Daoy (cell line): ENCODE measurements at regions not wholly inside any gene's neighbourhood (a gene's known extent, or its start where the extent isn't known, plus 50 kb on each side); places are given as distances from the start of the nearest gene placed in this dataset.
A peak's percentile ranks its signal among the peaks of the same experiment; 100 is the strongest.

Source experiments
- DNase-seq: peaks from one replicate; pipeline ENCODE4 v3.0.0-alpha.2; 2015; ENCODE audit warnings: low read depth

DNA sequence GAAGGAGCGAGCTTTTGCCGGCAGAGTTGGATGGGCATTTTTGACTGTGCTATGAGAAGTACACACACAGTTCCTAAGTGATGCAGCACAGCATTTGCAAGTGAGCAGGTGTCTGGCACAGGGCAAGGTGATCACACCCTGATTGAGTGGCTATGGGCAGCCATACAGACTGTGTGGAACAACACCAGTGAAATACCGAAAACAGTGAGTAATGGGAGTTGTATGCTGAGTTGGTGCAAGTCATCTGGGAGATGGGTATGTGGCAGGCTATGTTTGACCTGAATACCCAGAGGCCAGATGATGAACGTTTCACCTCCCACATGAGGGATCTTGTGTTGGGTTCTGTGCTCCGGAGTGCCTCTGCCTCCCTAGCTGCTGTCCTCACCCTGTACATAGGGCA, 53.5 kb upstream of the TIPARP start:
- DNase-seq = peak; percentile 23

DNA sequence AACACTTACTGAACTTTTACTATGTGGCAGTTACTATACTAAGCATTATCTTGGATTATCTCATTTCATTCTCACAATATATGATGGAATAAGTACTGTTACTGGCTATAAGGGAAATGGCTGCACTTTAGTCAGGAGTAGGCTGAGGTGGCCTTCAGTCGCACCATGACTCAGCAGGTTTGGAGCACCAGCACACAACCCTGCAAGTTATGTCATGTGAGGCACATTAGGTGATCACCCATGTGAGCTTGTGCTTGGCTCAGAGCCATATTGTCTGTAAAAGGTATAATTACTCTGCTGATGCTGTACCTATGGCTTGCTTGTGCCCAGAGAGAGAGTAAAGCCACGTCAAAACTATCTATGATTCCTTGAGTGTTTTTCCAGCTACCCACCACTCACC, 54.1 kb upstream of the TIPARP start:
- DNase-seq = peak; percentile 49

DNA sequence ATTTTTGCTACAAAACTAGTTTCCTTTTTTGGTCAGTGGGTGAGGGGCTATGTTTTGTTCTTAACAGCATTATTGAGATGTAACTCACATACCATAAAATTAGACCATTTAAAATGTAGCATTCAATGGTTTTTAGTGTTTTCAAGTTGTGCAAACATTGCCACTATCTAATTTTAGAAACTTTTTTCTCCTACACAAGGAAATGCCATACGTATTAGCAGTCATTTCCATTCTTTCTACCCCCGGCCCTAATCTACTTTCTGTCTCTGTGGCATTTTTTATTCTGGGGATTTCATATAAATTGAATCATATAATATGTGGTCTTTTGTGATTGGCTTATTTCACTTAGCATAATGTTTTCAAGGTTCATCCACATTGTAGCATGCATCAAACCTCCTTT, 55.0 kb upstream of the TIPARP start:
- DNase-seq = no peak

DNA sequence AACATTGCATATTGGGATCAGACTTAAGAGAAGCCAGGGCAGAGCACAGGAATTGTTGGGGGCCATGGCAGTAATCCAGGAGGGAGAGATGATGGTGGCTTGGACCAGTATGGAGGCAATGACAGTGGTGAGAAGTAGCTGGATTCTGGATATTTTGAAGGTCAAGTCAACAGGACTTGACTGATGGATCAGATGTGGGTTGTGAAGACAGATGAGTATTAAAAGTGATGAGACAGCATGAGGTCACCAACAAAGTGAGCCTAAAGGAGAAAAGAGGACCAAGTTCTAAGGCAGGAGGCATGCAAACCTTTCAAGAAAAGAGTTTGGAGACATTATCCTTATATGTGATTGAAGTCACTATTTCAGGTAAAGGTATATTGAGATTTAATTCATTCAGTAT, 56.6 kb upstream of the TIPARP start:
- DNase-seq = no peak

DNA sequence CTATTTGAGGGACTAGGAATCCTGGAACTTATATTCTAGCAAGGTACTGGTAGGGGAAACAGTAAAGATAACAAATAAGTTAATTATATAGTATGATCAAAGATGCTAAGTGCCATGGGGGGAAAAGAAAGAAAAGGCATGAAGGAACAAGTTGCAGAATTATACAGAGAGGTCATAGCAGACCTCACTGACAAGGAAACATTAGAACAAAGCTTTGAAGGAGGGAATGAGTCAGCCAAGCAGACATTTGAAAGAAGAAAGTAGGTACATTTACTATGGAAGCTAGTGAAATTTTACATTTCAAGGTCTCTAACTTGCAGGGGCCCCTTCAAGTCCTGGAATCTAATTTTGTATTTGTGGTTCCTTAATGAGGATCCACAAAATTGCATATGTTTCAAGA, 57.2 kb upstream of the TIPARP start:
- no peak for DNase-seq

DNA sequence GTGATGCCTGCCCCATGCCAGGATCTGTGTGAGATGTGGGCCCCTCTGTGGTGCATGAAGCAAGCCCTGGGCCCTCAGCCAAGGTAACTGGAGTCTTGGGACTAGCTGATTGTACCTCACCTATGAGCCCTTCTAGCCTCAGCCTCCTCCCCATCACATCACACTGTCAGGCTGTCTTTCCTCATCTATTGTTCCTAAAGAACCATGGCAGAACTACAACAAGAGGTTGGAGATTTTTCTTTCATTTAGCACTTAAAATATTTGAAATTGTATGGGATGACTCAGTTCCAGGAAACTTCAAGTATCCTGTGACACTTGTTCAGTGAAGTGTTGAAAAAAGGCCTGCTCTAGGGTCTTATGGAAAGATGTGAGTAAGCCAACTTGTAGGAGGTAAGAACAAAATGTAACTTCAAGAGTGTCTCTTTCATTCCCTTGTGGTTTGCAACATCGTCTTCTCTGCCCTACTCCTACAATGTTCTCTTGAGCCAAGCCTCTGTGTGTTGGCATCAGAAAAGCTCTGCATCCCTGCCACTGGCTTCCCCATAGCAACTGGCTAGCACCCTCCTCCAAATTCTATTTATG, 58.7 kb upstream of the TIPARP start:
- DNase-seq = peak; percentile 72

DNA sequence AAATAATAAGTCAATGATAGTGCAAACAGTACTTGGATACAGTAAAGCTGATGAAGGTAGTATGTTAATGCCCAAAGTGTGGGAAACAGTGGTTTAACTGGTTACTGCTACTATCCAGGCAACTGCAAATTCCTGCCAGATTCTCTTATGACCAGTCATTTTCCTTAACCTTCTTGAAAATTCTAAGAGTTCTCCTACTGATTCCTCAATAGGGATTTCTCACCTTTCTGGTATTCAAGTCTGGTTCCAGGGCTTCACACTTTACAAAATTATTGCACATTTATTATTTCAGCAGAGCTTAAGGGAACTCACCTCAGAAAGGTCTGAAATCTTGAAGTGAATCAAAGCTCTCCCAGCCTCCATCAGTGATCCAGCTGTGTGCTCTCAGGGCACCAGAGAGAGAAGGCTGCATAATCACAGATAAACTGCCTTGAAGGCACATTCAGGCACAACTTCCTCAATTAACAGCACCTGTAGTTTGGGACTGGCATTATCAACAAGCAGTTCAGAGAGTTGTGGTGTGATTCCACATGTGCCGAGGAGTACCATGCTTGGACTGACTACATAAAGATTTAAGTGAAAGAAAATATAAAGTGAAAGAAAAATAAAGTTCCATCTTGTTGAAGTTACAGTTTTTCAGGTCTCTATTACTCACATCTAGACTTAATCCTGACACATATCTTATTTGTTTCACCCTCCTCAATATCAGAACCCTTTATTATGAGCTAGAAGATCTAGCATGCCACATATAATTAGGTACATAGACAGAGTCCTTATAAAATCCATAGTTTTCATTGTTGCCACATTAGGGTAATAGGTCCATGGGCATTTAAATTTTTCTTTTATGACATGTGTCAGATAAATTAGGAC, 59.5 kb upstream of the TIPARP start:
- DNase-seq = no peak

DNA sequence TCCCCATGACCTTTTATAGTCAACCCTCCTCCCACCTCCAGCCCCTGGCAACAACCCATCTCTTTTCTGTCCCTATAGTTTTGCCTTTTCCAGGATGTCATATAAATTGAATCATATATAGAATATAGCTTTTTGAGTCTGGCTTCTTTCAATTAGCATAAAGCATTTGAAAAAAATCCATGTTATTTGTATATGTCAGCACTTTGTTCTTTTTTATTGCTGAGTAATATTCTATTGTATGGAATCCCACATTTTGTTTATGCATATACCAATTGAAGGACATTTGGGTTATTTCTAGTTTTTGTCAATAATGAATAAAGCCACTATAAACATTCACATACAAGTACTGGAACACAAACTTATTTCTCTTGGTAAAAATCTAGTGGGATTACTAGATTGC, 58.0 kb upstream of the SSR3 start:
- DNase-seq = no peak

DNA sequence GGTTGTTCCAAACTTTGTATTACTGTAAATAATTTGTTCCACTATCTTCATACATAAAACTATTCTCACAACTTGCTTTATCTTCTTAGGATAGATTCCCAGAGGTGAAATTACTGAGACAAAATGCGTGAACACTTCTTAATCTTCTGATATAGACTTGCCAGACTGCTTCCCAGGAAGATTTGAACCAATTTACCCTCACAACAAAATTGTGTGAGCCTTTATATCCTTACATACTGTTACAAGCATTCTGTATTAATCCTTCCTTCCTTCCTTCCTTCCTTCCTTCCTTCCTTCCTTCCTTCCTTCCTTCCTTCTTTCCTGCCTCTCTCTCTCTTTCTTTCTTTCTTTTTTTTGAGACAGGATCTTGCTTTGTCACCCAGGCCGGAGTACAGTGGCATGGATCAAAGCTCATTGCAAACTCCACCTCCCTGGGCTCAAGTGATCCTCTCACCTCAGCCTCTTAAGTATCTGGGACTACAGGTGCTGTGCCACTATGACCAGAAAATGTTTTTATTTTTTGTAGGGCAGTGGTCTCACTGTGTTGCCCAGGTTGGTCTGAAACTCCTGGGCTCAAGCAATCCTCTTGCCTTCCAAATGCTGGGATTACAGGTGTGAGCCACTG, 57.1 kb upstream of the SSR3 start:
- no peak for DNase-seq

DNA sequence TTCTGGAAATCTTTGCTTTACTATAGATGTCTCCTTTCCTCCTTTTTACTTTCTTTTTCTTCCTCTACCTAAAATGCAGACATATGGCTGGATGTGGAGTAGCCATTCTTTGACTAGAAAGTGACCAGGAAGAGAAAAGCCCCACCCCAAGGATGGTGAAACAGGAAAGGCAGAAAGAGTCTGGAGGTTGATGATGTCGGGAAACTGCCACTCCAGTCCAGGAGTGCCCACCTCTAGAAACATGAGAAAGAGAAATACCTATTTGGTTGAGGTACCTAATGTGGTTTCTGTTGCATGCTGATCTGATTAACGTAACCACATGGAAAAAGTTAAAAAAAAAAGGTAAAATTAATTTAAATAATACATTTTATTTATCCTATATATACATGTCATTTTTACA, 55.2 kb upstream of the SSR3 start:
- no peak for DNase-seq

DNA sequence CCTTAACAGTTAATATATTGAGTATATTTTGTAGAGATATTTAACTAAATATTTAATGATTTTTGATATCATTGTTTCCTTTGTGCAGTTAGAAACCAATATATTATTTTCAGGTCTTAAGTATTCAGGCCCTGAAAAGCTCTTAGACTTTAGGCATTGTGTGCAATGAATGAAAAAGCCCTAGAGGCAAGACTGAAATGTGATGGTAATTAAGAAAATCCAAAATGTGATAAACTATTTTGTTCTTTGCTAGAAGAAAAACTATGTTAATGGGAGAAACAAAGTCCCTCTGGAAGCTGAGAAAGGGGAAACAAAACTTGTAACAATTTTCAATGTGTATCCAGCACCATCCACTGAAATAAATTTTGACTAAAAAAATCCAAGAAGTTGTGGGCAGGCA, 54.6 kb upstream of the SSR3 start:
- DNase-seq = no peak

DNA sequence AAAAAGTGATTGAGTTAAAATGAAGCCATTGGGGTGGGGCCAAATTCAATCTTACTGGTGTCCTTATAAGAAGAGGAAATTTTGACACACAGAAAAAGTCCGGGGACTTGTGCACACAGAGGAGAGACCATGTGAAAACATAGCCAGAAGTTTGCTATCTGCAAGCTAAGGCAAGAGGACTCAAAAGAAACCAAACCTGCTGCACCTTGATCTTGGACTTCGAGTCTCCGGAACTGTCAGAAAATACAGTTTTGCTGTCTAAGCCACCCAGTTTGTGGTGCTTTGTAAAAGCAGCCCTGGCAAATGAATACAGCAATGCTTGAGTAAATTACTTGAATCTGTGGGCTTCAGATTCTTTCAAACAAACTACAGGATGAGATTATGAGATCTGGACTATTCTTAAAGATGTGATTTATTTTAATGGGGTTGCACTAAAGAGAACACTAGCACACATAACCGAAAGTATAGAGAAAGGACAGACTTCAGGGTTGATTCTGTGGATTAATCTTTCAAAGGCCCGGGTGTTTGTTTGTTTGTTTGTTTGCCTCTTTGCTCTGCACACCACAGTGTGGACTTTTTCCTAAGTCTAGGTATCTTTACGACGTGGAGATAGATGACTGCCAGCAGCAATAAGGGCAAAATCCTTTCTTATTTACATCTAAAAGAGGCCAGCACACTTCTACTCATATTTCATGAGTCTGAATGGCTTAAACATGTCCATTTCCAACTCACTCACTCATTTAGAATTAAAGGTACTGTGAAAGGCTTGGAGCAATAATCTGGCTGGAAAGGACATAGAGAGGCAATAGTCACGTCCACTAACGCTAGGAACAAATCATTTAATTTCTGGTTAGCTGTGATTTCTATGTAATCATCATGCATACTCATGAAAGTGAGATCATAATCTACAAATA, 53.9 kb upstream of the SSR3 start:
- DNase-seq = no peak

DNA sequence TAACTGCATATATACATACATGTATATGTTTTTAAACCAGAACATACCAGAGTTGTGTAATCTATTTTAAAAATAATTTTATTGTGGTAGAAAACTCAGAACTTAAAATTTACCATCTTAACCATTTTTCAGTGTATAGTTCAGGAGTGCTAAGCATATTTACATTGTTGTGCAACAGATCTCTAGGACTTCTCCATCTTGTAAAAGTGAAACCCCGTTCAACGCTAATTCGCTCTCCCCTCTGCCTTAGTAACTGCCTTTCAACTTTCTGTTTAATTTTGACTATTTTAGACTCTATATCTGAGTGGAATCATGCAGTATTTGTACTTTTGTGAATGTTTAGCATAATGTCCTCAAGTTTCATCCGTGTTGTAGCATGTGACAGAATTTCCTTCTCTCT, 51.8 kb upstream of the SSR3 start:
- no peak for DNase-seq

DNA sequence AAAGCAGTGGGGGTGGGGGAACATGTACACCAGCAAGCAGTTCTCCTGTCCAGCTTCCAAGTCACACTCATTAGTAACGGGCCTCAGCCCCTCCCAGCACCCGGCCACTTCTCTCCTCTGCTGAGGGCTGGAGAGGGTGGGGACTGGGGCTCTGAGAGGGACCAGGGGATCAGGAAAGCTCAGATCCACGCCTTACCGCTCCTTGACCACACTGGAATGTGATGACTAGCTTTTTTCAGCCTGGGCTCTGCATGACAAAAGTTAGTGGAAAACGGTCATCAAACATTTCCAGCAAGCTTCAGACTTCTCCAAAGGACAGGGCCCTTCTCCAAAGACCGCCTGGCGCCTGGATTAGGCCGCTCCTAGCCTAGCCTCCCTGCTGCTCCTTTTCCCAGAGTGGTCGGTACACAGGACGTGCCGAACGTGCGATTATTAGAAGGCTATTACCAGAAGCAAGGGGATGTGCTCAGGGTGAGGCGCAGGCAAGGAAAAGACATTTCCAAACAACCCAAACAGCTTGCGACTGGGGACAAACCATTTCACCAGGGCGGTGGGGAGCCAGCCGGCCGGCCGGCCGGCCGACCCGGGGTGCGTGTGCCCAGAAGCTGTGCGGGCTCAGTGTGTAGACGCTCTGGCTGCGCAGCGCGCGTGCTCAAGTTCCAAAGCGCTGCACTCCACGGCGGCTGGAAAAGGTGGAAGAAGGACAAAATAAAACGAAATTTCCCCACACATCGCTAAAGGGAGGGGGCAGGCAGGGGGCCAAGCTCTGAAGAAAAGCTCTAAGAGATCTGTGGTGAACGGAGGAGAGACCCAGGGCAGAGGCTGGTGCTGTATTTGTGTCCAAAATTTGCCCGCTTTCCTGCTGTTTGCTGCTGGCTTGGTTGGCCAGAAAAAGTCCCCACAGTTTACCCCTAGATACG, 51.0 kb upstream of the SSR3 start:
- DNase-seq = peak; percentile 76

DNA sequence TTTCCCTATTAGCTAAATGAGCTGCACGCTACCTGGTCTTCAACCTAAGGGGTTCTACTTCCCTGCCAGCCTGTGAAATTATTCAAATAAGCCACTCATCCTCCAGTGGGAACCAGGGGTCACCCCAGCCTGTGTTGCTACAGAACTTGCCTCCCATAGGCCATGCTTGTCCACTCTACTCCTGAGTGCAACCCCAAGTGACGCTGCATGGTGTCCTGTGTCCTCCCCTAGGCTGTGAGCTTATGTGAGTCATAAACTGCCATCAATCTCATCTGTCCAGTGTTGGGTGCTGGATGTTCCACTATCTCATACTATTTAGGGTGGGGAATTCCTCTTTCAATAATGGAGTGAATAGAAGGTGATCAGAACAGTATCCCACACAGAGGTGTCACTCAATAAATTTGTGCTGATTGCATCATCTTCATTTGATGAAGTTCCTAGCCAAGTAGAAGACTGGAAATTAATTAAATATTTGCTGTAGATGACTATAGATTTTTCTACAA, 49.8 kb upstream of the SSR3 start:
- DNase-seq = no peak
